Kasumi-1 (cell line): ENCODE measurements at regions not wholly inside any gene's neighbourhood (a gene's known extent, or its start where the extent isn't known, plus 50 kb on each side); places are given as distances from the start of the nearest gene placed in this dataset.
"Not testable (repeated sequence)": the region's sequence is repeated elsewhere in the genome, so short reads cannot be mapped to it uniquely, and the experiment has no call there.

Source experiments
- DNase-seq, 2 experiments: peaks; one replicate each; lab custom pipeline; 2025; lab: John Stamatoyannopoulos, UW

DNA sequence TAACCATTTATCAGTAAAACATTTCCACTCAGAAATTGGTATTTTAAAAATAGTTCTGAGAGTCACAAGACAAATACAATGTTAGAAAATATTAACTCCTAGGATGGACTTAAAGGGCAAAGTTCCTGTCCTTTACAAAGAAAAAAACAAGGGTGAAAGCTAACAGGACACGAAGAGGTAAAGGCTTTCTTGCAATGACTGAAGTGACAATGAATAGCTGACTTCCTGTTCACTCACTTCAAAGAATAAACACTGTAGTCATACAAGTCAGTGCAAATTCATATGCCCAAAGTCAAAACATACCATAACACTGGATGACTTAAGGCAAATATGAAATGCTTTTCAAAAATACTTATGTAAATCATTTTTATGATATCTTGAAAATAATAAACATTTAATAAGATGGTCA, 1389.8 kb upstream of the ALCAM start:
- no peak for DNase-seq

DNA sequence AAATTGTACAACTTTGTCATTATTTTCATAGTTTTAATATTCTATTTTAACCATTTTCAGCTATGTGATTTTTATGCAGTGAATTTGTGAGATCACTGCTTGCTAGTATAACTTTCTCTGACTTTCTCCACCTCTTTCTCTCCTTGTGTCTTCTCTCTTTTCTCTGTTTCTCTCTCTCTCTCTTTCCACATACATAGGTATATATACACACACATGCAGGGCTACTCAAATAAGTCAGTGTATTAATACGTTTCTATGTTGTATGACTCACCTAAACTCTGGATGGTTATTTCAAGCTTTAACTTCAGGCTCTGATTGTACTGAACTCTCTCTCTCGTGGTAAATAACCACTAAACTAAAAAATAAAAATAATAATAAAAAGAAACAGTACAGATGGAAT, 1389.3 kb upstream of the ALCAM start:
- DNase-seq = no peak

DNA sequence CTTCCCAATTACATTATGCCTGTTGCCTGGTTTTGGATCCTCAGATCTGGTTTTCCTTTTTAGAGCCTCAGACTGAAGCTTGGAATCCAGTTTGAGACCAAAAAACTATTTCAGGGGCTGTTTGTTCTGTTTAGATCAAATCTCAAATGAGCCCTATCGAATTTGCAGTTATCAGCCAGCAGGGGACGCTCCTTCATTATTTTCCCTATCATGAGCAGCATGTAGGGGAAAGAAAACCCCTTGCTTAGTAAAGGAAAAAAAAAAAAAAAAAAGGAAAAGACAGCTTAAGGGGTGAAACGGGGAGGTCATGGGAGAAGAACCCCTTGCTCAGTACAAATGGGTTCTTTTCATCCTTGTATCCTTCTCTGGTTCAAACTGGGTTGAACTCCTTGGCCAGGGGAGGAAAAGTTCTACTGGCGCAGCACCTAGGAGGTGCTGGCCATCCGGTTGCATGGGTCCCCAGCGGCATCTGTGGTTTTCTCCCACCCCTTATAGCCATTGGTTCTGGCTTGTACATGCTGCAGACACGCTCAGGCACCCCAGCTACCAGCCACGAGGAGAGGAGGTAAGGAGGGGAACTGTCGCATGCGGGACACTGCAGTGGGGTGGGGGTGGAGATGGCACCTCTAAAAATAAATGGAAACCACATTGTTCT, 1375.1 kb upstream of the ALCAM start:
- DNase-seq = no peak

DNA sequence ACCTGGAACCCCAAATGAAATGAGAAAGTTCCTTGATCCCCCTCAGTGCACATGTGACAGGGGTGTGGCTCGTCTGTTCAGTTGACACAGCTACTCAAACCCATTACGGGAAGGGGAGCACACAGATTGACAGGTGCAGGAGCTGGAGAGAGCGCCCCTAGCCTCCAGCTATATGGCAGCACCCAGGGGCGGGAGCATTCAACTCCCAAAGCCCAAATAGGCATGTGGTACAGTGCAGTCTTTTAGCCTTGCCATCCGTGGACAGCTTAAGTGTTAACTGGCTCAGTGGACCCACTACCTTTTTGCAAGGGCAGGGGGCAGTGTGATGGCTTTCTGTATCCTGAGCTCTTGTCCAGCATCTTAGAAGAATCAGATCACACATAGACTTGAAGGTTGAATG, 1374.2 kb upstream of the ALCAM start:
- DNase-seq = no peak

DNA sequence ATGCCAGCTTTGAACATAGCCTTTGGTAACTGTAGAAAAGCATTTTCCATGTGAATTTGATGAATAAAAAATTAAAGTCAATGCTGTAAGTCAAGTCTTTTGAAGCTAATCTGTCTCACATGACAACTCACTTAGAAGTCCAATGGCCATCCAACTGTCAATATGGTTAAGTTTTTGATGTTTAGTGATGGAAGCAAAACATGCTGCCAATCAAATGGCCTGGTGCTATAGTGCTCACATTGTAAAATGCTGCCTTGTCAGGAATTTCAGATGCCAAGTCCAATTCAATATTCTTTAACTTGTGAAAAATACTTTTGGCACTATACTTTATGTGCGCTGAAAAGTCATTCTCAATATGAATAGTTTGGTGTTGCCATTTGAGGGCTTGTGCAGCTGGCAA, 1361.8 kb upstream of the ALCAM start:
- no peak for DNase-seq

DNA sequence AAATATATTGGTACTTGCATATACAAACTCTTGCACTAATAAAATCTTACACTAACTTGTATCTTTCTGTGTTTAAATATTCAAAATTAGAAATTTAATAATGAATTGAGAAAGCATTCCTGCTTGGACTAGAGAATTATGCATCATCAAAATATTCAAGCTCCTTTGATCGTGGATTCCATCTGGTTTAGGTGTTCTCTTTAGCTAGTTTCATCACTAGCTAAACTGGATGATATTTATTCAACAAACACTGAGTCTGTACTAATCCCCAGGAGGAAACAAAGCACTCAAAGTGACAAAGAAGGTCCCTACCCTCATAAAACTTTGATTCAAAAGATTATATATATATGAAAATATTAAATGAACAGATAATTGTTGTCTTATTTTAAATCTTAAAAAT, 1360.9 kb upstream of the ALCAM start:
- DNase-seq = no peak

DNA sequence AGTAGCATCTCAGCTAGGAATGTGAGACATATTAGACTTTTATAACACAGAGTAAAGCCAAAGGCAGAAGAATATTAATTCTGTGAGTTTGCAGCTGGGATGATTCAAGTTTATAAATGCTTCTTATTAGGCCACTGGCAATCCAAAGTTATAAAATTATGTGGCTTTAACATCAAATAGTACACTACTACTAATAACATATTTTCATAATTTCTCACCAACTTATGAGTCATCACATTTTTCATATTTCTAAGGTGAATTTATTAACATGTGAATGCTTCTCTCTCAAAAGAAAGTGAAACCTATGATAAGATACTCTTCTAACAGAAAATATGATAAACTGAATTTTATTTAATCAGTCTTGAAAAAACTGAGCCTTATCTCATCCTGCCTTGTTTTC, 1348.2 kb upstream of the ALCAM start:
- no peak for DNase-seq

DNA sequence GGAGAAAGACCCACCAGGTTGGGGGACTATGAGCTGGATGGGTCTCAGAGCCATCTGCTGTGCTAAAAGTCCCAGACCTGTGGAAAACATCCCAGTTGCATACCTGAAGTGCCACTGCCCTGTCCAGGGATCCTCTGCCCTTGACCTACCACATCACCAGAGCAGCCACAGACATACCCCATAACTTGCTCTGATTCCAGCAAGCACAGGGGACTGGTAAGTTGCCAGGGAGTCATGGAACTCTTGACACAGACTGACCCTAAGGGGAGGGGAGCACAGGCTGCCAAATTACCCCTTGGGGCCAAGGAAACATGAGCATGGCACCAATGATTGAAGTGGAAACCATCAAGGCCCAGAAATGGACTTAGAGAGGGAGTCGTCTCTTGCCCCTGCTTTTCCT, 1335.1 kb upstream of the ALCAM start:
- DNase-seq = no peak

DNA sequence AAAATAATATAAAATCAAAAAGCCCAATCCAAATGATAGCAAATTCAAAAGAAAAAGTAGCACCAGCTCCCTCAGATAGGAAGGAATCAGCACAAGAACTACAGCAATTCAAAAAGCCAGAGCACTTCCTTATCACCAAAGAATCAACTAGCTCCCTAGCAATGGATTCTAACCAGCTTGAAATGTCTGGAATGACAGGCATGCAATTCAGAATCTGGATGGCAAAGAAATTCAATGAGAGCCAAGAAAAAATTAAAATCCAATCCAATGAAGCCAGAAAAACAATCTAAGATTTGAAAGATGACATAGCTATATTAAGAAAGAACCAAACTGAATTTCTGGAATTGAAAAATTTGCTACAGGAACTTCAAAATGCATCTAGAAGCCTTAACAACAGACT, 1334.4 kb upstream of the ALCAM start:
- no peak for DNase-seq

DNA sequence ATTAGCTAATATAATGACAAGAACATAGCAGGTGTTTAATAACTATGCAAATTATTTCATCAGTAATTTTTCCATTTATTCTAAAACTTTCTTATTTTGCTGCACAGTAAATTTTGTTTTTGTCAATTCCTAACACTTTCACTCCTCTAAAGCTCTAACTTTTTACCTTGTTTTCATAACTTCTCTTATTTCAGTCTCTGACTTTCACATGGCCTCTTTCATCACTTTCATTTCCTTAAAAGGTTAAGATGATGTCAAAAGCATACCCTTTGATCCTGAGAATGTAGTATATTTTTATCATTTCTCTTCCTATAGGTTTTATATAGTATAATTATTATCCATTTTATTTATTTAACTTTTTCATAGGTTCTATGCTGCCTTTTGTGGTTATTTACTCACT, 1325.8 kb upstream of the ALCAM start:
- no peak for DNase-seq

DNA sequence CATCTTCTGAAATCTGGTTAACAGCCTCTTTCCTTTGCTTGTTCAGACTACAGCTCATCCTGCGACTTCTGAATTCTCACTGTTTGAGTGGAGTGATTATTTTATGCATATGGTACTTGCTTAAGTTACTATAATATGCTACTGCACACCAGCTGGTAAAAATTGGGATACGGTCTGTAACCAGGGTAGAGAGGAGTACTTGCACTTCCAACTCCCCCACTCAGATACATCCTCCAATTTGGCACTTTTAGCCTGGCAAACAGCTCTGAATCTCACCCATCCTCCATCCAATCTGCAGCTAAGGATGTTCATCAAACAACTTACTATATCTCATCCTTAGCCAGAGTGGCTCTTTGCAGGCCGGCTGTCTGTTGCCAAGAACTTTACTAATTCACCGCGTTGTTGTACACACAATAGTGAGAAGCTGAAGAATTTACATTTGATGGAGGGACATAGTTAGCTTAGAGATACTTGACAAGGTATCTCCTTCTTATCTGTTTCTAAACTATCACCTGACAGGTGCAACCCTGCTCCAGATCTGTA, 1323.6 kb upstream of the ALCAM start:
- DNase-seq = not testable (repeated sequence)

DNA sequence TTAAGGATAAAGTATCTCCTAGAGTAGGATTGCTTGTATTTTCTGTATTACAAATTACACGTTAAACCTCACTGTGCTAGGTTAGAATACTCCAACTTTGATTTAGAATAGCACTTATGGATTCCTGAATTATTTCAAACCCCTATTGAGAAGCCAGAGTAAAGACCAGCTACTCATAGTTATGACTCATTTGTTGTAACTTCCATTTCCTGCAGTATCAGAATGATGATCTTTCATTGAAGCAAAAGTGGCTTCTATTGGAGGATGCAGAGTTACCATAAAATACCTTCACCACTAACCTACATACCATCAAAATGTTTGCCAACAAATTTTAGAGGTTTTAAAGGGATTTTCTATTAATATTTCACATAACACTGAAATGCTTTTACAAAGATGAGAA, 1322.7 kb upstream of the ALCAM start:
- no peak for DNase-seq

DNA sequence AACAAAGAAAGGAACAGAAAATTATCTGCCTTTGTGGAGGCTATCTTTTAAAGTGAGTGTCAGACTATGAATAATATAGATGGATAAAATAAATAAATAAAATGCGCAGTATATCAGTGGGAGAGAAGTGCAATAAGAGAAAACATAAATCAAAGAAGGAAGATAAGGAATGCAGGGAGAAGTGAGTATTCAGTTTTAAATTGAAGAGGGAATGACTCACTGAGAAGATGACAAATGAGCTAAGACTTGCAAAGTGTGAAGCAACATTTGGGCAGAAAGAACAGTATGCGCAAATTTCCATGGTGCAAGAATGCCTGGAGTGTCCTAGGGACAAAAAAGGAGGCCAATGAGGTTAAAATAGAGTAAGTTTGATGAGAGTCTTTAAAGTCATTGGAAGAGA, 1300.1 kb upstream of the ALCAM start:
- no peak for DNase-seq

DNA sequence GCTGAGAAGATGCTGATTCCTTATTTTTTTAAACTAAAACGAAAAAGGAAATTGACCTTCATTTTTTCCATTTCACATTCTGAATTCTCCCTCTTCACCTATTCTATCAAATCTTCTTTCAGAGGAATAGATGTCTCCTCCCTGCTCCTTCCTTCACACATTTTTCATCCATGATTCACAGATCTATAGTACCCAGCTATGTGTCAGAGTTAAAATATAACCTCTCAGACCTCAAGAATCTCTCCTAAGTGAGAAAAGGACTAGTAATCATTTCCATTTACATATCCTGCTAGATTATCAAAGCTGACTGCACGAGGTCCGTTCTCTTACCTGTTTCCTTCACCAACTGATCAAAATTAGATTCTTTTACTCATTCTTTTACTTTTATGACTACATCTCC, 1297.6 kb upstream of the ALCAM start:
- no peak for DNase-seq

DNA sequence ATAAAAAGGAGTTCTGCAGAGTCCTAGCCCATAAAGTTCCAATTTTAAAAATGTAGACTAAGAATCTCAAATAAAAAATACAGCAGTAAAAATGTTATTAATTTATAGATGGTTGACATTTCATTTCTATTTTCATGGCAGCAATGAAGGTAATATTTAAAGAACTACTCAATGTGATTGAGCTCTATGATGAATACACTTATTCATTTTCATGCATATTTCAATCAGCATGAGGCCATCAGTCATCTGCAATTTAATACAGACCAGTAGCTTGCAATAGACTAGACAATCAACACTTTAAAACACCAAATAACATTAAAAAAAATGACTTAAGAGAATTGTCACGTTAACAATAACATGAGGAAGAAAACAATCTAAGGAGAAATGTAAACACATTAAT, 1295.8 kb upstream of the ALCAM start:
- no peak for DNase-seq

DNA sequence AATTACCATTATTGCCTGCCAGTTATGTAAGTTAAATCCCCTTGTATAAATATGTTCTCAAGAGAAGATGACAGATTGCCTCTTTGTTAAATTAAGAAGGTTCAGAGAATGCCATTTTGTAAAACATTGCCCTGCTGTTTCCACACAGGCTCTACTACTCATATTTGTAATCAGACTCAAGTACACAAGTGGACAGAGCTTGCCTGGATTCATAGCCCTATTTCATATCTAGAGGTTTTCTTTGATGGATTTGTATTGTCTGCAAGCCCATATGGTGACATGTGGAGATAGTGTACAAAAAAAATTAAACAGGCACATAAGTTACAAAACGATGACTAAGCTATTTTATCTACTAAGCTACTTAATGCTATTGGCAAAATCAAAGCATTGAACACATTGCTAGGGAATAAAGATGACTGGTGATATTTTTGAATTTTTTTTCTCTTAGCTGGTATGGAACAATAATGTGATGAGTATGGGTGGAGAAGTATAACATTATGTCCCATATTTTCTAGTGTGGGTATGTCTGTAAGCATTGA, 1286.6 kb upstream of the ALCAM start:
- DNase-seq = no peak

DNA sequence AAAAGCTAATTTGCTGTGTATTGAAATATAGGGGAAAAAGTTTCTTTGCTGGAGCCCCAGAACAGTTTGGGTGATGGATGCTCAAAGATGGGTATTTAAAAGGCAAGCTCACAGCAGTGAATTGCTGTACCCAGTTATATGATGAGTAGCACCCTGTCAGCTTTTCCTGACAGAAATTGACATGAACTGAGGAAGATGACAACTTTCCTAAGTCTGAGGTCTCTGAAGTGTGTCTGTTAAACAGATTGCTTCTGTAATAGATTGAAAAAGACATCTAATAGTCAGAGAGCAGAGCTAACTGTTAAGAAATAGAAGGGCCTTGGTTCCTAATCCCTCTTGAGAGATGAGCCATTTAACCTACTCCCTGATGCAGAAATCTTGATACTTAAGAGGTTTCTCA, 1278.0 kb upstream of the ALCAM start:
- DNase-seq = no peak

DNA sequence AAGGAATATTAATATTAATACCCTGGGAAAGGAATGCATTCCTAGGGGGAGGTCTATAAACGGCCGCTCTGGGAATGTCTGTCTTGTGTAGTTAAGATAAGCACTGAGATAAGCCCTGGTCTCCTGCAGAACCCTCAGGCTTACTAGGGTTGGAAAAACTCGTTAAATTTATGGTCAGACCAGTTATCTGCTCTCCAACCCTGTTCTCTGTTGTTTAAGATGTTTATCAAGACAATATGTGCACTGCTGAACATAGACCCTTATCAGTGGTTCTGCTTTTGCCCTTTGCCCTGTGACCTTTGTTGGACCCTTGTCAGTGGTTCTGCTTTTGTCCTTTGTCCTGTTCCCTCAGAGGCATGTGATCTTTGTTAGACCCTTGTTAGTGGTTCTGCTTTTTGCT, 1276.7 kb upstream of the ALCAM start:
- not testable (repeated sequence) for DNase-seq

DNA sequence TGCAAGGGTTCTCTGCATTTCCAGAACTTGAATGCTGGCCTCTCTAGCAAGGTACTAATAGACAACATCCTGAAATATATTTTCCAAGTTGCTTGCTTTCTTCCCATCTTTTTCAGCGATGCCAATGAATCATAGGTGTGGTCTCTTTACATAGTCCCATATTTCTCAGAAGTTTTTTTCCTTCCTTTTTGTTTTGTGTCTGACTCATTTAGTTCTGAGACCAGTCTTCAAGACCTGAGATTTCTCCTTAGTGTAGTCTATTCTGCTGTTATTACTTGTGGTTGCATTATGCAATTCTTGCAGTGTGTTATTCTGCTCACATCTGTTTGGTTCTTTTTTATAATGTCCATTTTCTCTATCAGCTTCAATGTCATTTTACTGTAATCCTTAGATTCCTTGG, 1265.0 kb upstream of the ALCAM start:
- DNase-seq = no peak

DNA sequence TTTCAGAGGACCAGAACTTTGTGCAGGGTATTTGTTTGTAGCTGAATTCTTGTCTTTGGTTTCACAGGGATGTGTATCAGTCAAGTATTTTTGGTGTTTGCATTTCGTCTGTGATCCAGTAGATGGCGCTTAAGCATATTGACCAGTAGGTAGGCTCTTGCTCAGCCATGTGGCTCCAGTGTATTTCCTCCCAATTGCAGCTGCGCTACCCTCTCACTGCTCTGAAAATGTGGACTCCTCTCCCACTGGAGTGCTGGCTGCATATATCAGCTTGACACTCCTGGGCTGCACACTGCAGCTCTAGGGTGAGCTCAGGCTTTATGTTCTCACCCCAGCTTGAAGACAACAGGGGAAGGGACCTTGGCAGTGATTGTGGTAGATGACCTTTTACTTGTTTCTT, 1264.3 kb upstream of the ALCAM start:
- DNase-seq = peak; percentile 68 to 77

DNA sequence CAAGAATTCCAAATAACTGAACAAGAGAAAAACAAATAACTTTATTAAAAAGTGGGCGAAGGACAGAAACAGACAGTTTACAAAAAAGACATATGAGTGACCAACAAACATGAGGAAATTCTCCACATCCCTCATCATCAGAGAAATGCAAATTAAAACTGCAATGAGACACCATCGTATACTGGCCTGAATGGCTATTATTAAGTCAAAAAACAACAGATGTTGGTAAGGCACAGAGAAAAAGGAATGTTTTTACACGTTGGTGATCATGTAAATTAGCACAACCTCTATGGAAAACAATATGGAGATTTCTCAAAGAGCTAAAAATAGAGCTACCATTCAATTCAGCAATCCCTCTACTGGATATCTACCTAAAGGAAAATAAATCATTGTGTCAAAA, 1260.4 kb upstream of the ALCAM start:
- no peak for DNase-seq

DNA sequence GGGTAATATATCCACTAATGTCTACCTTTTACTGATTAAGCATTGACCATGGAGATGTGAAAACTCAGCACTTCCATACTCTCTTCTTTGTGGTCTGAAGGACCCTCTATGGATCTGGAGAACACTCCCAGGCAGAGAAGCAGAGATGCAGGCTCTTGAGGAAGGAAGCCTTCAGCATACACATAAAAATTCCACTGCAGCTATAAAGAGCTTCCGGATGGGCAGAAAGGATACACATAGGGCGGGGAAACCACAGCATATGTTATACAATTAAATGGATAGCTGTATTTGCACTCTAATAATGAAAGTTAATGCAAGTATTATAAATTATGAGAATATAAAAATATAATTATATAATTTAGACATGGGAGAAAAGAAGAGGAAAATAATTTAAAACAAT, 1258.2 kb upstream of the ALCAM start:
- no peak for DNase-seq

DNA sequence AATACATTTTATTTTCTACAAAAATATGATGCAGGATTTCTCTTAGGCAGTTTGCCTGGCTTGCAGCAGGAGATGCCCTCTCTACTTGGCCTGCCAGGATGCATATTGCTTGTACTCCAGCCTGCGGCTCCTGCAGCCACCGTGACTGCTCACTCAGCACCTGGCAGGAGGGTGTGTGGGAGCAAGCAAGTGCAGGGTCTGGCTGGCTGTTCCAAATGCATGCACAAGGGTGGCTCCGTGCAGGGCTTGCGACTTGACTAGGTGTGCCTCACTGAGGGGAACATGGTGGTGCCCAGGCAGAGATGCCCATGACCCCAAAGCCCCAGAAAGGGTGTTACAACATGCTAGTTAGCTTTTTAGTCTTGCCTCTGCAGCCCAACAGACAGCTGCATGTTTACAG, 1240.2 kb upstream of the ALCAM start:
- DNase-seq = no peak

DNA sequence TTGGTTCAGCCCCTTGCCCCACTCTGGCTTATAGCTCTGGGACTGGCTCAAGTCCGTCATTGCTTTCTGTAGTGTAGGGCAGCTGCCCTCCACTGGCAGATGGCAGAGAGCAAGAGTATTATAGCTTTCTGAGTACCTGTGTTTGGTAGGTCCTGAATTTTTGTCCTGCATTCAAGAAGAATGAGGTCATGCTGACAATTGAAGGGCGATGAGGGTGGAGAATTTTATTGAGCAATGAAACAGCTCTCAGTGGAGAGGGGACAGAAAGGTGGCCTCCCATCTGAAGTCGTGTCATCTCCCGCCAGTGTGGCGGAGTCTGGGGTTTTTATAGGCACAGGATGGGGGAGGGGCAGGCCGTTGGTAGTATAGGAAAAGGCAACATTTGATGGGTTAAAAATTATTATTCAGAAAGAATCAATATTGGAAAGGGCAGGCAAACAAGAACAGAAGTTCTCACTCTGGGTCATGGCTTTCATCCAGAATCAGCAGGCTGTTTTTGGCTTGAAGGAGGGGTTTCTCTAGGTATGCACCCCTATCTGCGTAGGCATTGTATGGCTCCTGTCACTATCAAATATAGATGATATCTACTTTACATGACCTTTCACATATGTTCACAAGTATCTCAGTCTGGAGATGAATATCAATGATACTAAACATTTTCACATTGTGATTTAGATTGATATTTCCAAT, 1239.7 kb upstream of the ALCAM start:
- DNase-seq = no peak
